ENCODE measurements at regions not wholly inside any gene's neighbourhood (a gene's known extent, or its start where the extent isn't known, plus 50 kb on each side); places are given as distances from the start of the nearest gene placed in this dataset.
"Not testable (repeated sequence)": the region's sequence is repeated elsewhere in the genome, so short reads cannot be mapped to it uniquely, and the experiment has no call there.

GRCh38 chr12:58668871-58669270 is 251.4 kb downstream of the LRIG3 start:
- DNase-seq = no peak

GRCh38 chr12:58670623-58671022 is 249.7 kb downstream of the LRIG3 start:
- DNase-seq = no peak

- no peak for DNase-seq
Observed at GRCh38 chr12:58671196-58671595, 249.1 kb downstream of the LRIG3 start.

GRCh38 chr12:58673021-58673420 is 247.3 kb downstream of the LRIG3 start:
- DNase-seq = no peak

GRCh38 chr12:58677833-58678232 is 242.5 kb downstream of the LRIG3 start:
- not testable (repeated sequence) for DNase-seq

- no peak for DNase-seq
Observed at GRCh38 chr12:58678753-58679152, 241.6 kb downstream of the LRIG3 start.

- no peak for DNase-seq
Observed at GRCh38 chr12:58681730-58682129, 238.6 kb downstream of the LRIG3 start.

GRCh38 chr12:58695263-58695662 is 225.0 kb downstream of the LRIG3 start:
- no peak for DNase-seq

GRCh38 chr12:58701536-58701935 is 218.8 kb downstream of the LRIG3 start:
- DNase-seq = no peak

GRCh38 chr12:58703866-58704265 is 216.4 kb downstream of the LRIG3 start:
- no peak for DNase-seq

GRCh38 chr12:58704770-58705169 is 215.5 kb downstream of the LRIG3 start:
- not testable (repeated sequence) for DNase-seq

GRCh38 chr12:58710901-58711300 is 209.4 kb downstream of the LRIG3 start:
- no peak for DNase-seq

- no peak for DNase-seq
Observed at GRCh38 chr12:58711974-58712373, 208.3 kb downstream of the LRIG3 start.

GRCh38 chr12:58712976-58713375 is 207.3 kb downstream of the LRIG3 start:
- no peak for DNase-seq

GRCh38 chr12:58719161-58719560 is 201.1 kb downstream of the LRIG3 start:
- DNase-seq = no peak

GRCh38 chr12:58720421-58720820 is 199.9 kb downstream of the LRIG3 start:
- DNase-seq = no peak

GRCh38 chr12:58725400-58726105 is 194.8 kb downstream of the LRIG3 start:
- no peak for DNase-seq

GRCh38 chr12:58727521-58727920 is 192.8 kb downstream of the LRIG3 start:
- no peak for DNase-seq

- no peak for DNase-seq
Observed at GRCh38 chr12:58728397-58728796, 191.9 kb downstream of the LRIG3 start.

- DNase-seq = no peak
Observed at GRCh38 chr12:58731096-58731495, 189.2 kb downstream of the LRIG3 start.

GRCh38 chr12:58732894-58733293 is 187.4 kb downstream of the LRIG3 start:
- no peak for DNase-seq

- no peak for DNase-seq
Observed at GRCh38 chr12:58741226-58741625, 179.1 kb downstream of the LRIG3 start.

- DNase-seq = no peak
Observed at GRCh38 chr12:58745348-58746125, 174.8 kb downstream of the LRIG3 start.

GRCh38 chr12:58747533-58747932 is 172.8 kb downstream of the LRIG3 start:
- DNase-seq = no peak

- no peak for DNase-seq
Observed at GRCh38 chr12:58750484-58750883, 169.8 kb downstream of the LRIG3 start.
